ENCODE measurements at regions not wholly inside any gene's neighbourhood (a gene's known extent, or its start where the extent isn't known, plus 50 kb on each side); places are given as distances from the start of the nearest gene placed in this dataset.

DNA sequence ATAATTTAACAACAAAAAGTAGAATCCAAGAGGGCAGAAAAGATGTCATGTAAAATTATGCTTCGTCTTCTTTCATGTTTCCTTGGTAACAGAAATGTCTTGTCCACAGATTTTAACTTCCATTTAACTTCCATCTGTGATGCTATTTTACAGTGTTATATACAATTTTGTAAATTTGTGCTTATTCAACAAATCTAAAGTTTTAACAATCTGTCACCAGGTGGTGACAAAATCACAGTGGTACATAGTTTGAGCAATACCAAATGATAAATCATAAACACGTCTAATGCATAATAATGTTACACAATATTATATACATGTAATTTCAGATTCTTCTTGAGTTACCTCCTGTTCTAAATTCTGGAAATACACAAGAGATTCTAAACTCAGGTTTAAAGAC is 784.4 kb upstream of the CELF2 start:
- TF ChIP-seq GABPA (IDR thresholded peaks at IDR 0.05; ENCODE audit: low read depth): no peak
- TF ChIP-seq, protein P1, sequence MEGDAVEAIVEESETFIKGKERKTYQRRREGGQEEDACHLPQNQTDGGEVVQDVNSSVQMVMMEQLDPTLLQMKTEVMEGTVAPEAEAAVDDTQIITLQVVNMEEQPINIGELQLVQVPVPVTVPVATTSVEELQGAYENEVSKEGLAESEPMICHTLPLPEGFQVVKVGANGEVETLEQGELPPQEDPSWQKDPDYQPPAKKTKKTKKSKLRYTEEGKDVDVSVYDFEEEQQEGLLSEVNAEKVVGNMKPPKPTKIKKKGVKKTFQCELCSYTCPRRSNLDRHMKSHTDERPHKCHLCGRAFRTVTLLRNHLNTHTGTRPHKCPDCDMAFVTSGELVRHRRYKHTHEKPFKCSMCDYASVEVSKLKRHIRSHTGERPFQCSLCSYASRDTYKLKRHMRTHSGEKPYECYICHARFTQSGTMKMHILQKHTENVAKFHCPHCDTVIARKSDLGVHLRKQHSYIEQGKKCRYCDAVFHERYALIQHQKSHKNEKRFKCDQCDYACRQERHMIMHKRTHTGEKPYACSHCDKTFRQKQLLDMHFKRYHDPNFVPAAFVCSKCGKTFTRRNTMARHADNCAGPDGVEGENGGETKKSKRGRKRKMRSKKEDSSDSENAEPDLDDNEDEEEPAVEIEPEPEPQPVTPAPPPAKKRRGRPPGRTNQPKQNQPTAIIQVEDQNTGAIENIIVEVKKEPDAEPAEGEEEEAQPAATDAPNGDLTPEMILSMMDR (IDR thresholded peaks at IDR 0.05; ENCODE audit: insufficient read depth, low read length): no peak

Data from HL-60 (cell line).